GM19238 (cell line): ENCODE measurements at regions not wholly inside any gene's neighbourhood (a gene's known extent, or its start where the extent isn't known, plus 50 kb on each side); places are given as distances from the start of the nearest gene placed in this dataset.

Source experiments
- DNase-seq: peaks from one replicate; pipeline ENCODE4 v3.0.0; 2011; ENCODE audit warnings: low spot score; ENCODE audit not compliant: insufficient read length

DNA sequence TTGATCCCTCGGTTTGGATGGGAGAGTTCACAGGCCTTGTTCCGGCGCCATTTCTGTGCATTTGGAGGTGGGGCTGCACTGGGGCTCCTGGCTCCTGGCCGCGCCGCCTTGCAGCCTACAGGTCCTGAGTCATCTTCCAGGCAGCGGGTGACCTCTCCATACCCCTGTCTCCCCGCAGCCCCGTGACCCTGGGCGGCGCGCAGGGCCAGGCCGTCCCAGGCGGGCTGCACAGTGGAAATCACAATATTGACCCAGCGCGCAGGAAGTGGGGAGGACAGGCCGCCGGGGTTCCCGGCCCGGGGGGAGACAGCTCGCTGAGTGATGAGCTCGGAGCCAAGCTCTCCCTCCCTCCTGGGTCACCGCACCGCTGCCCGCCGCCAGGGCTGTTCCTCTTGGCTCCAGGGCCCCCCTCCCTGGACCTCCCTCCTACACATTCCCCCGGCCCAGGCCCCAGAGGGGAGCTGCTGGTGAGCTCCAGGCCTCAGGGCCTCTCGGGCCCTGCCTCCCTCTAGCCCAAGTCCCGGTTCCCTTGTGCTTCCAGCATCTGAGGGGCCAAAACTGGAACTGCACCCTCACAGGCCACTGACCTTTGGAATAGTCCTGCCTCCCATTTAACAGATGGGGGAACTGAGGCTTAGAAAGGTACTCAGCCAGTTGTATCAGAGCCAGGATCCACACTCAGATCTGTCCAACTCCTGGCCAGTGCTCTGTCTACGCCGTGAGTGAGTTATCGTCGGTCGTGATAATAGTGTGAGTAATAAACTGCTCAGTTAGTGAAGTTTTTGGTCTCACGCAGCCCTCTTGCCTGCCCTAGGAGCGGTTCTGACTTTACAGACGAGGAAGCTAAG, 142.9 kb upstream of the WNT4 start:
- no peak for DNase-seq

DNA sequence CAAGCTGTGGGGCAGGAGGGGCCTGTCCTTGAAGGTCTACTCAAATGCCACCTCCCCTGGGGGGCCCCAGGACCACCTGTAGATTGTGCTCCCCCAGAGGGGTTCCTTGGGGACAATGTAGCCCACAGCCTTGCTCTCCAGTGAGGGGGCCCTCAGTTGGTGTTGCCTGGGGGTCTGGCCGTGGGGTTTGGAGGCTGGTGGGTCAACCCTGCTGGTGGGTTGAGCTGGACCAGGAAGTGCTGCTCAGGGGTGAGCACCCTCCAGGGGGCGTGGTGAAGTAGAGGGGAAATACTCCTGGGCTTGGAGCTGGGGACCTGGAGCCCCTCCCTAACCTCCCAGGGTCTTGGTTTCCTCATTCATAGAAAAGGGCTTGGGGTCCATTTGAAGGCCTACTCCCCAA, 143.6 kb upstream of the WNT4 start:
- no peak for DNase-seq

DNA sequence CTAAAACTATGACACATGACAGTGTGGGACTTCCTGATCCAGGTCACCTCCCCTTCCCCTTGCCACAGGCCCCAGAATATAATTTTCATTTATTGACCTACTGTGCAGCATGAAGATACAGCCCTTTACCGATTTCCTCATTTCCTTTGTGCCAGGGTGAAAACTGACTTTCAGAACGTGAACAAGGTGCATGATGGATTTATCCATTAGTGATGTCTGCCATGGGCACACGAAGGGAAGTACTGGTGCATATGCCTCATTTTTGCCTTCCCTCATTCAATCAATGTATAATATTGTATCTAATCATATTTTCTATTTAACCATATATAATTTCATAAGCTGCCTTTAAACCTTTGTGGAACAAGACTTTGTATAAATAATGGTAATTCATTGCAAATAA, 144.4 kb upstream of the WNT4 start:
- DNase-seq: no peak

DNA sequence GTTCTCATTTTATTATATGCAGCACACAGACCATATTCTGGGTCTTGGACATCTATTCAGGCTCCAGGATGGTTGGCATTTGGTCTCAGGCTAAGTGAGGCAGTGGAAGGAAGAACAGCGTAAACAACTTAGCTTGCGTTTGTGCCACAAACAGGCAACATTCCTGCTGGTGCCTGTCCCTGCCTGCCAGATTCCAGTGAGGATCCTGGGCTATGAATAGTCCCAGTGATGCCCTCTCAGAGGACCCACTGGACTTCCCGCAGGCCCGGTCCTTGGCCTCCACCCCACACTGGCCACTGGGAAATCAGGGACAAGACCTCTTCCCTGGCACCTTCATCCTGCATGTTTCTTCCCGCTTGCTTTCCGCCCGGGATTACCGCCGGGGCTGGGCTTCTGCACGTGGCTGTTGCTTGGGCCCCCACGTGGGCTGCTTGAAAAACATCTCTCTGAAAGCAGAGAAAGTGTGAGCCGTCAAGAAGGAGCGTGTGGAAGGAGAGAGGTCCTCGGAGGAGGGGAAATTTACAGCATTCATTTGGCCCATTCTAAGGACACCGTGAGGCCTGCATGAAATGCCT, 145.1 kb upstream of the WNT4 start:
- no peak for DNase-seq

DNA sequence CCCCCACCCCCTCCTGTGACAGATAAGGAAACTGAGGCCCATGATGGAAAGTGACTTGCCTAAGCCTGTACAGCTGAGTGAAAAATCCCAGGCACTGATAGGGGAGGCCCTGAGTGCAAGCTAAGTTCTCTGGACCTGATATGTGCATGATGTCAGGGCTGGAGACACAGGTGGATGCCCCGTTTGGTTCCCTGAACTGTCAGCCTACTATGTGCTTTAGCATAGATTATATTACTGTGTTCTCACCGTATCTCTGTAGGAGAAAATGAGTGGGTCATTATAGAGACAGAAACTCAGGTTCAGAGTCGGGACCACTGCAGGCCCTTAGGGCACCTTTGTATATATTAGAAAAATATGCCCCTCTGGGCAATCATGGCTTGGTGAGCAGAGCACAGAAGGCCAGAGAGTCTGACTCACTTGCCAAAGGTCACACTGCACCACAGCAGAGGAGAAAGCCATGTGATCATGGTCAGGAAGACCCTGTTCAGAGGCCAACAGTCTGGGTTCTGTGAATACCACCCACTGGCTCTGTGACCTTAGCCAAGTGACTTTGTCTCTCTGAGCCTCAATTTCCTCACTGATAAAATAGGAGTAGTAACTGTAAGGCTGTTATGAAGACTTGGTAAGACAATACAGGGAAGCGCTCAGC, 145.8 kb upstream of the WNT4 start:
- DNase-seq: no peak

DNA sequence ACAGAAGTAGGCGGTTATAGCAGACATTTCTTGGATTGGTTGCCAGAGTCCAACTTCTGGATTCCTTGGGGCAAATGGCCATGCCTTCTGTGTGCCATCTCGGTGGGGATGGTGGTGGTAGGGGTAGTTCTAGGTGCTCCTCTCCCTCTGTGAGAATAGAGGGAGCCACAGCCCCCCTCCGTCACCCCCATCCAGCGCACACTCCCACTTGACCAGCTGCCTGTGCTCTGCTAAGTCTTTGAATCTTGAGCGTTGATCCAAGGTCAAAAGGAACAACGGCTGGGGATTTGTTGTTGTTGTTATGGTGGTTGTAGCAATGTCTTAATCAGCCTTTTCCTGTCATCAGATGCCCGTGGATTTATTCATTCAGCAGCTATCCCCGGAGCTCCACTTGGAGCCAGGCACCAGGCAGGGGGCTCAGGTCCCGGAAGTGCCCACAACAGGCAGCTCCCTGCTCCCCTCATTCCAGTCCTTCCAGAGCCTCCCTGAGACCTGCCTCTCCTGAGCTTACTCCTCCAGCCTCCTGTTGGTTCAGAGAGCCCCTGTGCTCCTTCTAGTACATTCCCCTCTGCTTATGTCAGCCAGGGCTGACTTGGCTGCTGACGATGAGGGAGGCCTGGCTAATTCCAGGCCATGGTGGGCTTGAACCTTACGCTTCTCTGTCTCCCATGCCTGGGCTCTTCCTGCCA, 146.6 kb upstream of the WNT4 start:
- no peak for DNase-seq

DNA sequence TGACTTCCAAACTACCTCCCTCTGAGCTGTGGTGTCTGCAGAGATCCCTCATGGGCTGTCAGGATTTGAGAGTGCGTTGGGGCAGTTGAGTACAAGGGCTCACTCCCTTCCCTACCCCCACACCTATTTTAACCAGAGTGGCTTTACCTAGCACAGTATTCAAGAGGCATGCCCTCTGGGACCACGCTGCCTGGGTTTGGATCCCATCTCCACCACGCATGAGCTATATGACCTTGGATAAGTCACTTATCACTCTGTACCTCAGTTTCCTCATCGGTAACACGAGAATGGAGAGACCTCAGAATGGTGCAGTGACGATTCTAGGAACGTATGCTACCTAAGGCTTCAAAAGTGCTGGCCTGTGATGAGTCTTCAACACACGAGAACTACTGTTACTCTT, 147.3 kb upstream of the WNT4 start:
- no peak for DNase-seq

DNA sequence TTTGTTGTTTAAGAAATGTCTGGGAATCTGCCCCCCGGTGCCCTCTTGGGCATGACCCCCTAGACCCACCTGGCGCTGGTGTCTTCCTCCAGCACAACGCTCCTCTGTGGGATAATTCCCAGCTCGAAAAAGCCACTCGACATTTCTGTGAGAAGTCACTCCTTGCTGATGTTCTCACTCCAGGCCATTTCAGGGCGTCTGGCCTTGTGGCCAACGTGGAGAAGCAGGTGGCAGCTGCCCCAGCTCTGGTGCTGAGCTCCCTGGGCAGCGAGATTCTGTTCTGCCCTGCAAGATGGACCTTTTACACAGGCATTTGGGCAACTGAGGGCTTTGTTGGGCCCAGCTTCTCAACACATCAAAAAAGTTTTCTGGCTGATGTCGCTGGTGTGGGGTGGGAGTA, 147.7 kb upstream of the WNT4 start:
- no peak for DNase-seq

DNA sequence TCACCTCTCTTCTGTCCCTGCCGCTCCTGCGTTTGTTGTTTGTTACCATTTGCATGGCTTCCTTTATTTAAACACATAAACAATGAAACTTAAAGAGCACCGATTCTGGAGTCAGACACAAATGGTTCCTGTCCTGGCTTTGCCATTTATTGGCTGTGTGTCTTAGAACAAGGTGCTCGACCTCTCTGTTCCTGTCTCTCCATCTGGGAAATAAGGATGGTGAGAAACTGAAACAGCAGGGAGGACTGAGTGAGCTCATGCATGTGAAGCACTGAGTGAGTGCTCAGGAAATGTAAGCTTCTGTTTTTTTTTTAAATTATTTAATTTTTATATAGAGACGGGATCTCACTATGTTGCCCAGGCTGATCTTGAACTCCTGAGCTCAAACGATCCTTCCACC, 148.2 kb upstream of the WNT4 start:
- DNase-seq: no peak

DNA sequence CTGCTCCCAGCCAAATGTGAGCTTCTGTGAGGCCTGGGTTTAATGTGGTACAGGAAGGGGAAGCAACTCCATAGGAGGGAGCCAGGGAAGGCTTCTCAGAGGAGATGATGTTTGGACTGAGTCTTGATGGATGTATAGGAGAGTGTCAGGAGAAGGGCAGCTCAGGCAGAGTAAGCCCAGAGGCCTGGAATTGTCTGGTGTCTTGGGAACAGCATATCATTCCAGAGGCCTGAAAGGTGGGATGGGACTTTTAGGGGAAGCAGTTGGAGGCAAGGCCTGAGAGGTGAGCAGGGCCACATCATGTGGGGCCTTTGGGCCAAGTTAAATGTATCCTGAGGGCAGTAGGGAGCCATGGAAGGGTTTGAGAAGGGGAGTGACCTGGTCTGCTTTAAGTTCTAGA, 148.6 kb upstream of the WNT4 start:
- DNase-seq: no peak

DNA sequence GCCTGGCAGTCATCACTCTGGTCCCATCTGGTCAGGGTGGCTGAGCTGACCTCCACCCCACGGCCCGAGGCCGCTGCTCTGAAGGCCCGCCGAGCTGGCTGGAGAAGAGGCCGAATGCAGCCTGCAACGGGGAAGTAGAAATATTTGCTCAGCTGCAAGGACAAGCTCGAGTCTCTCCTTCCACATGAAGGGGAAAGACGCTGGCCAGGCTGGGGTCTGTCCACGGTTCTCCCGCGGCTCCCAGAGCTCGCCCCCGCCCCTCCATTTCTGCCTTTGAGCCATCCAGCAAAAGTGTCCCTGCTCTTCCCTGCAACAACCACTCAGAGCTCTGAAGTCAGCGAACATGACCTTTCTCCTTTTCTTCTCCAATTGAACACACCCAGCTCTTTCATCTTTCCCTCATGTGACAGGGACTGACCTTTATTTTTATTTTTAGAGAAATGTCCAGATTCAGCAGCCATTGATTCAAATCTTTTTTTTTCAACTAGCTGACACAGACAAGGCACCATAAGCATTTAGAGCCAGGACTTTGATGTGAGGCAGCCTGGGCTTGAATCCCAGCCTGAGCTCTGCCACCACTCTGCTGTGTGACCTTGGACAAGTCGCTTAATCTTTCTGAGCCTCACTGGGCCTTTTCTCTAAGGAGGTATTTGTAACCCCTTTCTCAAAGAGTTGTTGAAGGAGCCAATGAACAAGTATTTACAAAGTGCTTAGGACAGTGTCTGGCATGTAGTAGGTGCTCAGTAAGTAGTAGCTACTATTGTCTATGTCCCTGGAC, 149.3 kb upstream of the WNT4 start:
- DNase-seq: no peak

DNA sequence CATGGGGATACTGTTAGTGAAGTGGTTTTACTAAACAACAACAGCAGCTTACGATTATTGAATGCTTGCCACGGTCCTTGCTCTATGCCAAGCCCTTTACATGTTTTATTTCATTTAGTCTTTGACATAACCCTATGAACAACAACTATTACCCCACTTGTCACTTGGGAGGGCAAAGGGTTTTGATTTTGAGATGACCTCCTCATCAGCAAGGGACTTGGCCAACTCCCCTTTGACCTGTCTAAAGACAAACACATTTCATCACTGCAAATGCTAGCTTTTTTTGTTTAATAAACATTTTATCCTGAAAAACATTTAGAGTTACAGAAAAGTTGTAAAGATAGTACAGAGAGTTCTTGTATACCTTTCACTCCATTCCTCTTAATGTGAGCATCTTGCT, 152.5 kb upstream of the WNT4 start:
- DNase-seq: no peak

DNA sequence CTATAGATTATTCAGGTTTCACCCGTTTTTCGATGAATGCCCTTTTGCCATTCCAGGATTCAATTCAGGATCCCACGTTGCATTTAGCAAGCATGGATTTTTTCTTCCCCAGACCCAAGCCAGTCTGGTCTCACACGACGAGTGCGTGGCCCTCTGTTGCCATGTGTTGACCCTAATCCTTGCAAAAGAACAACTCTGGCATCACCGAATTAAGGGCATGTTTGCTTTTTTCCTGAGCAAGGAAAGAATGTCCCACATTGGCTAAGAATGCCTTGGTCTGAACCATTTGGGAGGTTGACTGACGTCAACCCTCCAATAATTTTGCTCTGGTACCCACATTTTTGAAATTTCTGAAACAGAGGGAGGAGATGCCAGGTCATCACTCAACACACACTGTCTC, 153.0 kb upstream of the WNT4 start:
- no peak for DNase-seq

DNA sequence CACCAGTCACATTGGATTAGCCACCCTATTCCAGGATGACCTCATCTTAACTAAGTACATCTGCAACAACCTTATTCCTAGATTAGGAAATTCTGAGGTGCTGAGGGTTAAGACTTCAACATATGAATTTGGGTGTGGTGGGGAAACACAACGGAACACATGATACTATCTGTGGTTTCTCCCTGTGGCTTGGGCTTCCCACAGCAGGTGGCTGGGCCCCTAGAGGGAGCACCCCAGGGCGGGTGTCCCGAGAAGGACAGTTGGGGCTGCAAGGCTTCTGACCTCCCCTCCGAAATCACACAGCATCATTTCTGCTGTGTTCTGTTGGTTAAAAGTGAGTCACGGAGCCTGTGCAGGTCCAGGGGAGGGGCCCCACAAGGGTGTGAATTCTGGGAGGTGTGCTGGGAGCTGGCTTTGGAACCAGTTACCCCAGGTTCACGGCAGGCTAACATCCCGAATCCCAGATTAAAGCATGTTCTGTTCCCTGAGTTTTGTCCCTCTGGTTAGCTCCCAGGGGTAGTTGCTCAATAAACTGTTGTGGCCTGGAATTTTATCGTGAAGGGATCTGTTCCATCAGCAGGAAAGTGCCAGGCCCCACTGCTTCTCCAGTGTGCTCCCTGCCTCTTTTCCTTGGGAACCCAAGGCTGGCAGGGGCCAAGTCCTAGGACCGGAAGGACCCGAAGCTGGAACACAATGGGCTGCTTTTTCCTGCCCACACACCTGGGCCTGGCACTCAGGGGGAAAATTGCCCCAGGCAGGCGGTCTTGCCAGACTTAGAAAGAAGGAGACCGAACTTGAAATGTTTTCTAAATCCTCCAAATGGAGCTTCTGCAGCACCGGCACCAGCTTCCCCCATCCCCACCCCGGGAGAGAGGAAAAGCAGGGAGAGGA, 154.0 kb upstream of the WNT4 start:
- DNase-seq: no peak

DNA sequence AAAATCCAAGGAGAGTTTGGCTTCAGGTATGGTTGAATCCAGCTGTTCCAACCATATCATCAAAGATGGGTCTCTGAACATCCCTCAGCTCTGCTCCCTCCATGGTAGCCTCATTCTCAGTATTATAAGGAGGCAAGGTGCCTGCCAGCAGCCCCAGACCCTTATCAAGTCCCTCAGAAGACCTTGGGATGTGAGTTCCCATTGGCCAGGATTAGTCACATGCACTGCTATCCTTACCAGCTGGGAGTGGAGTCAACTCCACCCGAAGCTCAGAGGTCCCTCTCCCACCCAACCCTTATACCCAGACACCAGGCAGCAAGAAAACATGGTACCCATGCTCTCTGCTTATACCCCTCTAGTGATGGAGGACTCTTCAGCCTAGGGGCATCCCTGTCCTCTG, 153.7 kb upstream of the ZBTB40 start:
- DNase-seq: no peak

DNA sequence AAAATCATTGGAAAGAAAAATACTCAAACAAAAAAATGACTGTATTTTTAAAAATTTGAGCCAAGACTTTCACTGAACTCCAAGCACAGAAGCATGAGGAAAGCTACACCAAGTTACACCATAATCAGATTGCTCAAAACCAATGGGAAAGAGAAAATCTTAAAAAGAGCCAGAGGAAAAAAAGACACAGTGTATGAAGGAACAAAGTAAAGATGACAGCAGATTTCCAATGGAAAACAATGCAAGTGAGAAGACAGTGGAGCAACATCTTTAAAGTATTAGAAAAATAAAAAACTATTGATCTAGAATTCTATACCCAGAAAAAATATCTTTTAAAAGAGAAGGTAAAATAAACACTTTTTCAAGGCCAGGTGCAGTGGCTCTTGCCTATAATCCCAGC, 147.8 kb upstream of the ZBTB40 start:
- DNase-seq: no peak

DNA sequence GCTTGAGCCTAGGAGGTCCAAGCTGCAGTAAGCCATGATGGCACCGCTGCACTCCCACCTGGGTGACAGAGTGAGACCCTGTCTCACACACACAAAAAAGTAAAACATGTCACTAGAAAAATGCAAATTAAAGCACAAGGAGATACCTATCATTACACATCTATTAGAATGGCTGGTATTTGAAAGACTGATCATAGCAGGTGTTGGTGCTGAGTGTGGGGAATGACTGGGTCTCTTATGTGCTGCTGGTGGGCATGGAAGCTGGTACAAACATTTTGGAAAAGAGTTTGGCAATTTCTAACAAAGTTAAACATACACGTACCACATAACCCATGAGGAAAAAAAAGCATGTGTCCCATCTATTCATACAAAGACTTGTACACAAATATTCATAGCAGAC, 142.1 kb upstream of the ZBTB40 start:
- DNase-seq: no peak

DNA sequence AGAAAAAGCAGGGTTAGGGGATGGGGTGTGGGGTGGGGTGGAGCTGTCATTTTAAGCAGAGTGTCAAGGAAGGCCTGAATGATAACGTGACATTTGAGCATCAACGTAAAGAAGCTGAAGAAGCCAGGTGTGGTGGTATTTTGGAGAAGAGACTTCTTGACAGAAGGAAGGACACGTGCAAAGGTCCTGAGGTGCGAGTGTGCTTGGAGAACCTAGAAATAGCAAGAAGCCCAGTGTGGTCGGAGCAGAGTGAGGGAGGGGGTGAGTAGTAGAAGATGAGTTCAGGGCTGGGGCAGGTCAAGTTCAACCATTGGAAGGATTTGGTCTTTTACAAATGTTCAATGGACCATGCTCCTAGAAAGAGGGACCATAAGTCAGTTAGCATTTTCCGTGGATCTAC, 140.2 kb upstream of the ZBTB40 start:
- no peak for DNase-seq

DNA sequence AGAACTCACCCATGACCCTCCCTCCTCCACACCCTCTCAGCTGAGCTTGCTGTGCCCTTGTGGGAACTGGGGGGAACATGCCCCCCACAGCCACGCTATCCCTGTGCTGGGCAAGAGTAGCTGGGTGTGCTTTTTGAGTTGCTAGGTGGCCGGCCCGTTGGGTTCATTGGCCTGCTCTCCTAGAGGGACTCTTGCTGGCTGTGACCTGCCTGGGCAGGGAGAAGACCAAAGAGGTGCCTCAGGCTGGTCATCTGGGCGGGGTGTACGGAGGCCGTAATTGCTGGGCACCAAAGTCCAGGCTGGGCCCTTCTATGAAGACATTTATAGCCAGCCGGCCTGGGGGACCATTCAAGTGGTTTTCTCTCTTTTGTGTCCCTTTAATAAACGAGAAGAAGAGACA, 138.3 kb upstream of the ZBTB40 start:
- DNase-seq: no peak

DNA sequence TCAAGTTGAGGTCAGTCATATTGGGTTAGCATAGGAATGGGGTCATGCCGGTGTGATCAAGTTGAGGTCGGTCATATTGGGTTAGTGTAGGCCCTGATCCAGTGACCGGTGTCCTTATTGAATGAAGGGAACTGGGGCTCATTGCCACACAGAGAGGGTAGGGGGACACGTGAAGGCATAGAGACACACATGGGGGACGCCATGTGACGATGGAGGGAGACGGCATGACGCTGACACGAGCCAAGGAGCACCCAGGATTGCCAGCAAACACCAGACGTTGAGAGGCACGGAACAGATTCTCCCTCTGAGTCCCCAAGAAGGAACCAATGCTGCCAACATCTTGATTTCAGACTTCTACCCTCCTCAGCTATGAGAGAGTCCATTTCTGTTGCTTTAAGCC, 136.9 kb upstream of the ZBTB40 start:
- no peak for DNase-seq
